ENCODE measurements at regions not wholly inside any gene's neighbourhood (a gene's known extent, or its start where the extent isn't known, plus 50 kb on each side); places are given as distances from the start of the nearest gene placed in this dataset.

DNA sequence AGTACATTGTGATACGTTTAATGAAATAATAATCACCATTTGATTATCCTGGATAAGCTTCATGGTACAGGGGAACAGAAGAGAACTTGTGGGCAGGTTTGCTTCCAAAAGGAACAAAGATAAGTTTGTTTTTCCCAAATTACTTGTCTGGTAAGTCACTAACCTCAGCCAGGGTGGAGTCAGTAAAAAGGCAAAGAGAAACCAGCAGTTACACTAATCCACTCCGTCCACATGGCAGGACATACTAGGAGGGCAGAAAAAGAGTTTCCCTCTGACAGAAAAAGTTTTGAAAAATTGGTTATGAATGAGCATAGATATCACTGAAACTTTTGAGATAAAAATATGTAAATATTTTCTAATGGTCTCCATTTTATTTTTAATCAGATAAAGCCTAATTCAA is 285.9 kb downstream of the IL15 start:
- no peak for DNase-seq

DNA sequence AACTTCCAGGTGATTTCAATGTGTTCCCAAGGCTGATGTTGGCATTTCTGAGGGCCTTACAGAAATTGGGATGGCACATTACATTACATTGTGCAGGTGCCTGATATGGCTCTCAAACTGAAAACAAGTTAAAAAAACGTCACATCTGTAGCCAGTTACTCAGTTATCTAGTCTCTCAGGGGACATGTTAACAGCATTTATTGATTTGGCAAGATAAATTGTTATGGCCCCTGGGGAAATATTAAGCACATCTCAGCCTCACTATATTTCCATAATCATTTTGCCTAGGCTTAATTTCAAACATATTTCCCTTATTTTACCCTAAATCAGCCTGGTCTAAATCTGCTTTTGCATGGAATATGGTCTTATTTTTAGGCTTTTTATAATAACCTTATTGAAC is 290.0 kb downstream of the IL15 start:
- DNase-seq, result no peak

DNA sequence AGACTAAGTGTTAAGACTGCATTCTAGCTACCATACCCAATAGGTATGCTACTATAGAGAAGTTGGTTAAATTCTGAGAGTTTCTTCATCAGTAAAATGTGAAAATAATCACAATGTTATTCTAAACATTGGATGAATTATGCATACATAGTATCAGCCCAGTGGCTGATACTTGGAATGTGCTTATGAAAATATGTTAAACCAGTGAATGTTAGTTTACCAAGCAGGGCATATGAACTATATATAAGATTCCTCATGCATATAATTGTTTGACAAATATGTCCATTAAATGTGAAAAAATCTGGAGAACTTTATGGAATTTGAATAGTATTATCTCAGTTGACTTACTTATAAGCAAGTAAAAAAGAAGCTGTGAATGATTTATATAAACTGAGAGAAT is 296.1 kb downstream of the IL15 start:
- no peak for DNase-seq

DNA sequence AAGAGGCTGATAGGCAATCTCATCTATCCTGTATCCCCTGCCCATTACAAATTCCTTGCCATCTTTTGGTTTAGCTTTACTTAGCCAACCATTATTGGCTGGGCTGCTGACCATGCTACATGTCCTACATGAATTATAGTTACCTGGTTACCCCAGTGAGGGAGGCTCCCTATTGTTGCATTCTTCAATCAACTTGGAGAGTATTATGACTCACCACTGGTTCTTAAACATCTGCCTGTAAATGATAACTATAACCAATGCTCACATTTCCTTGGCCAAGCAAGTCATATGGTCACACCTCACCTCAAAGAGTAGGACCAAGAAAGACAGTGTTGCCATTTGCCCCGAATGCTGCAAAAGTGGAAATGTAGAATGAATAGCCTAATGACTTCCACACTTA is 297.6 kb downstream of the IL15 start:
- no peak for DNase-seq

DNA sequence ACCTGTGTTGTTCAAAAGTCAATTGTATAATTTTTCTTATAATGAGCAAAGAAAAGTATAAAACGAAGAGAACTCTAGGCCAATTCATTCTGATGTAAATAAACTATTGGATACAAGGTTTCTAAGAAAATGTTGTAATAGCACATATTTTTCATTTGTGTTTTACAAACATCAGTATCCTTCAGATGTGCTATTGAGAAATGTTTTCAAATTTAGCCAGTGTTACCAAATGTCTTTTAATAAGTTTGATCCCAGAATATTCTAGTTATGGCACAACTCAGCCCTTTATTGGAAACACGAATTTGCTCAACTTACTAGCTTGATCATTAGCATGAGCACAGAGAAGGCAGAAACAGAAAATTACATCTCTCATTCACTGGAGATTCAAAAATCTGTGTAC is 319.3 kb downstream of the IL15 start:
- no peak for DNase-seq

DNA sequence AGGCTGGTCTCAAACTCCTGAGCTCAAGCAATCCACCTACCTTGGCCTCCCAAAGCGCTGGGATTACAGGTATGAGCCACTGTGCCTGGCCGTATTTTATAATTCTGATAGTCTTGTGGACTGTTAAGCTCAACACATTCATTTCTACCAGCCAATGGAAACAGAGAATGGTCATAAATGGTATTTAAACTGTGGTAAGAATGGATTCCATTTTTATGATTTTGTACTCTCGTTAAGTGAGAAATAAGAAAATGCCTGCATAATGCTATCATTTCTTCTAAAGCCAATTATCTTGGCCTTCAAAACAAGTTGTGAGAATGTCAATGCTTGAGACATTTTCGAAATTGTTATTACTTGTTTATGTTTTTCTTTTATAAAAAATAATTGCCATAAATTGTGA is 321.0 kb downstream of the IL15 start:
- no peak for DNase-seq

DNA sequence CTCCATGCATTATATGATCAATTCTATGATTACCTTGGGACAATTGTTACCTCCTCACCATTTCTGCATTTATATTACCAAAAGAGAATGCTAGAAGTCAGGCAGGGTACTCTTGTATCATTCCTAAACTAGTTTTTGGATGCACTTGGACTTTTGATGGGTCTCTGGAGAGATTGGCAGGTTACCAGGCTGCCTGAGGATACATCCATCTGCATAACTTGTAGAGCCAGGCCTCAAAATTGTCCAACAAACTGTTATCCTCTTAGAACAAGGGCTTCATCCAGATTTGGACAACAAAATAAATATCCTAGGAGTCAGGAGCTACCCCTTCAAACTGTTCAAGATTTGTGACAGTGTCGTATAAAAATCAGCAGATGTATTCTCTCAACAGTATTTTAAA is 326.1 kb downstream of the IL15 start:
- no peak for DNase-seq

DNA sequence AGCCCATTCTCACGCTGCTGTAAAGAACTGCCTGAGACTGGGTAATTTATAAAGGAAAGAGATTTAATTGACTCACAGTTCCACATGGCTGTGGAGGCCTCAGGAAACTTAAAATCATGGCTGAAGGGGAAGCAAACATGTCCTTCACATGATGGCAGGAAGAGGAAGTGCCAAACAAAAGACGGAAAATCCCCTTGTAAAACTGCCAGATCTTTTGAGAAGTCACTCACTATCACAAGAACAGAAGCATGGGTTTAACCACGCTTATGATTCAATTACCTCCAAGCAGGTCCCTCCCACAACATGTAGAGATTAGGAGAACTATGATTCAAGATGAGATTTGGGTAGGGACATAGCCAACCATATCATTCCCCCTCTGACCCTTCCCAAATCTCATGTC is 335.5 kb downstream of the IL15 start:
- DNase-seq, result no peak

DNA sequence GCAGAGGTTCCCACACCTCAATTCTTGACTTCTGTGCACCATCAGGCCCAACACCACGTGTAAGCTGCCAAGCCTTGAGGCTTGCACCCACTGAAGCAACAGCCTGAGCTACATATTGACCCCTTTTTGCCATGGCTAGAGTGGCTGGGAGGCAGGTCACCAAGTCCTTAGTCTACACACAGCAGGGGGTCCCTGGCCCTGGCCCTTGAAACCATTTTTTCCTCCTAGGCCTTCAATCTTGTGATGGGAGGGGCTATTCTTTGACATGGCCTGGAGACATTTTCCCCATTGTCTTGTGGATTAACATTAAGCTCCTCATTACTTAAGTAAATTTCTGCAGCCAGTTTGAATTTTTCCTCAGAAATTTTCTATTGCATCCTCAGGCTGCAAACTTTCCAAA is 336.6 kb downstream of the IL15 start:
- no peak for DNase-seq

All from left kidney (tissue), 1 donor.